GM12892 (cell line): ENCODE measurements at regions not wholly inside any gene's neighbourhood (a gene's known extent, or its start where the extent isn't known, plus 50 kb on each side); places are given as distances from the start of the nearest gene placed in this dataset.
"Not testable (repeated sequence)": the region's sequence is repeated elsewhere in the genome, so short reads cannot be mapped to it uniquely, and the experiment has no call there.

ENCODE experiments used
- DNase-seq: peaks from one replicate; pipeline ENCODE4 v3.0.0; 2011; ENCODE audit not compliant: insufficient read length
- FAIRE-seq: peaks from 2 replicates; lab custom pipeline; 2011; peaks lifted over from hg19 to GRCh38; lab: Jason Lieb, UNC
- POLR2A ChIP-seq: IDR thresholded peaks from 2 replicates; pipeline ENCODE4 v1.6.1; 2011; ENCODE audit warnings: low read depth, low read length, control low read depth
- POLR2AphosphoS5 ChIP-seq: IDR thresholded peaks from 2 replicates; pipeline ENCODE4 v1.6.1; 2011; ENCODE audit warnings: low read depth, low read length, control low read depth
- TAF1 ChIP-seq: IDR thresholded peaks from 2 replicates; pipeline ENCODE4 v1.6.1; 2011; ENCODE audit warnings: low read depth, mild to moderate bottlenecking, control low read depth, low read length, borderline replicate concordance

DNA sequence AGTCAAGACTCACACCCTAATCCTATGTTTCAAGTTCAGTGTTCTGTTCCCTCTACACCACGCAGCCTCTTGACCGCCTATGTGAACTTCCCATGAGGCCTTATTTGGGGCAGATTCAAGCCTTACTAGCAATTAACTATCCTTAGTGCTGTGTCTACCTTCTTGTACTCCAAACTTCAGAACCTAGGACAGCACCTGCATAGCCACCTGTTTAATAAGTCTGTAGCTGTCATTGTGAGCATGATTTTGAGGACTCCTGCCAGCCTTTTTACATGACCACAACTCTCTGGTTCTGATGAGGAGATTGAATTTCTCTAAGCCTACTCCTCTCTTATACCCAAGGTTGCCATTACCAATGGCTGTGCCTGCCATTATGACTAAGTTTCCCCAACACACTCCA is 50.8 kb upstream of the PCSK1 start:
- DNase-seq (no peak), FAIRE-seq (no peak)
- no peak for TF ChIP-seq POLR2AphosphoS5
- TF ChIP-seq TAF1, result no peak
- no peak for TF ChIP-seq POLR2A

GRCh38 chr5:96487859-96488258 is 54.8 kb upstream of the PCSK1 start:
- no peak for TF ChIP-seq POLR2A
- no peak for TF ChIP-seq POLR2AphosphoS5
- no peak for TF ChIP-seq TAF1
- DNase-seq (no peak), FAIRE-seq (no peak)

- TF ChIP-seq POLR2AphosphoS5 (no peak), TAF1 (no peak), POLR2A (no peak)
- DNase-seq (no peak), FAIRE-seq (no peak)
Observed at GRCh38 chr5:96489532-96489931, 56.5 kb upstream of the PCSK1 start.

- FAIRE-seq, result no peak
- no peak for TF ChIP-seq POLR2A
- TF ChIP-seq POLR2AphosphoS5, result no peak
- TF ChIP-seq TAF1, result no peak
Observed at GRCh38 chr5:96492459-96493047, 59.5 kb upstream of the PCSK1 start.

GRCh38 chr5:96493219-96493790 is 60.3 kb upstream of the PCSK1 start:
- TF ChIP-seq POLR2AphosphoS5, result no peak
- TF ChIP-seq POLR2A, result no peak
- no peak for TF ChIP-seq TAF1
- no peak for FAIRE-seq
- DNase-seq, result no peak

More at GRCh38 chr5:96492459-96493047, 59.5 kb upstream of the PCSK1 start:
- DNase-seq, result no peak

DNA sequence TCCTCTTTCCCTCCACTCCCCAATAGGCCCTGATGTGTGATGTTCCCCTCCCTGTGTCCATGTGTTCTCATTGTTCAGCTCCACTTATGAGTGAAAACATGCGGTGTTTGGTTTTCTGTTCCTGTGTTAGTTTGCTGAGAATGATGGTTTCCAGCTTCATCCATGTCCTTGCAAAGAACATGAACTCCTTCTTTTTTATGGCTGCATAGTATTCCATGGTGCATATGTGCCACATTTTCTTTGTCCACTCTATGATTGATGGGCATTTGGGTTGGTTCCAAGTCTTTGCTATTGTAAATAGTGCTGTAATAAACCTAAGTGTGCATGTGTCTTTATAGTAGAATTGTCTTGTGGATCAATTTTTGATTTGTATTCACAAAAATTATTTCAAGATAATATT is 62.4 kb upstream of the PCSK1 start:
- not testable (repeated sequence) for FAIRE-seq, DNase-seq

- not testable (repeated sequence) for DNase-seq, FAIRE-seq
Observed at GRCh38 chr5:96497027-96497426, 64.0 kb upstream of the PCSK1 start.

- FAIRE-seq (no peak), DNase-seq (no peak)
- TF ChIP-seq POLR2AphosphoS5 (no peak), TAF1 (no peak), POLR2A (no peak)
Observed at GRCh38 chr5:96499753-96500345, 66.8 kb upstream of the PCSK1 start.

DNA sequence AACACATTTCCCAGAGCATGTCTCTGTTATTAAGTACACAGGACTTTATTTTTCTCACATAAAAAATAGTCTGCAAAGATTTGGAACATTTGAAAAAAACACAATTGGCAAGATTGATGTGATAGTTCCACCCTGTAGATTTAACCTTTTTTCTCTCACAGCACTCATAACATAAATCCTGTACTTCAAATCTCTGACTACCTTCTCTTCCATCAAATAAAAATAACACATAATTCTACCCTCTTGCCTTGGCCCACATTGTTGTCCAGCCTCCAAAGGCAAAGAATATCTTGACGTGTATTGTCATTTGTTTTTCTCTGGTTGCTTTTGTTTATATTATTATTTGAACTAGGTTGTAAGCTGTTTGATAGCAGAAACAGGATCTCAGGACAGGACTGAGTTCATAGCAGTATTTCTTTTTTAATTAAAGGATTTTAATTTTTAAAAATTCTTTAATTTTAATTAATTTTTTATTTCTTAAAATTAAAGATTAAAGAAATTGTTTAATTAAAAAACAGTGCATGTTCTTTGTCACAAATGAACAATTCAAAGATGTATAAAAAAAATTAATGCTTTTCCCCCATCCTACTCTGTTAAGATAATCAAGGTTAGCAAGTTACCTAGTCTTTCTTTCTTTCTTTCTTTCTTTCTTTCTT is 69.1 kb upstream of the PCSK1 start:
- no peak for TF ChIP-seq POLR2A
- TF ChIP-seq TAF1, result no peak
- TF ChIP-seq POLR2AphosphoS5, result no peak
- FAIRE-seq (no peak), DNase-seq (no peak)

DNA sequence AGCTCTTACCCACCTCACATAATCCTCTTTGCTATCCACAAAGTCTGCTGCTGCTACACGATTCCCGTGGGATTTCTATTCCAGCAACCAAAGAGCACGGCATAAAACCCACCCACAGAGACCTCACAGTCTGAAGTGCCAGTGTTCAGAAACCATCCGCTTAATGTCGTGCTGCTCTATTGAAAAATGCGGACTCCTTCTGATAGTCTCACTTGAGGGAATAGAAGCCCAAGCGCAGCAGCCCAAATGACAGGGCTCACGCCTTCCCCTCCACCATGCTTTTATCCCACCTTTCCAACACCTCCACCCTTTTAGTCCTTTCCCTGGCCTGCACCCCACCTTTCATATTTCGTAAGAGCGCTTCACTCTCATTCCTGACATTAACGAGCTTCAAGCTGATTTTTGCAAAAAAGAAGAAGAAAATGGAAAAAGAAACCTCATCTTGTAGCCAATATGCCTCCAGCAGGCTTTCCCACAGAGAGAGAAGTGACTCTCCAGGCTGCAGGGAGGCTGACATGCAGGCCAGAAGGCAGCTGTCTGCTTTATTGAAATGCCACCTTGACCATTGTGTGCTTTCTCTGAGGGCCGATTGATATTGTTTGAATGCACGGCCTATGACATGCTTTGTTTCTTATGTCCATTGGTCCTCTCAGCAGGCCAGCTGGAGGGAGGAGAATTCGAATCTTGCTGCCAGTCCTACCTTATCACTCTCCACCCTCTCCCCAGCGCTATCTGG is 70.6 kb upstream of the PCSK1 start:
- no peak for DNase-seq
- TF ChIP-seq POLR2A, result no peak
- TF ChIP-seq TAF1, result no peak
- no peak for TF ChIP-seq POLR2AphosphoS5
- no peak for FAIRE-seq

DNA sequence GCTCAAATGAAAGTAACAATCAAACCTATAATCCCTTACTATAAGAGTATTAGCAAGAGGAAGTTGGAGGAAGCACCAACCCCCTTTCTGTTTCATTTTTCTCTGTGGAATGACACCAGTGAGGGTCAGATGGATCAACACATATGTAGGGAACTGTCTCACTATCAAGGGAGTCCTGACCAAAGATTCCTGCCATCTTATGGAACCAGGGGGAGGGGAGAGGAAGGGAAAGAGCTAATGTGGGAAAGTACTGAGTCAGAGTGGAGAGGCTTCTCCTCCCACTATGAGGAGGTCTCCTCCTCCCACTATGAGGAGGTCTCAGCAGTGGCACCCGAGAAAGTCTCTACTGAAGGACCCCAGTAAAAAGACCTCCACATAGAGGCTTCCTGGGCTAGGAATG is 73.3 kb upstream of the PCSK1 start:
- FAIRE-seq (no peak), DNase-seq (no peak)
- TF ChIP-seq POLR2AphosphoS5 (no peak), TAF1 (no peak), POLR2A (no peak)

GRCh38 chr5:96506866-96507527 is 73.9 kb upstream of the PCSK1 start:
- no peak for FAIRE-seq
- TF ChIP-seq TAF1 (no peak), POLR2AphosphoS5 (no peak), POLR2A (no peak)
- DNase-seq, result no peak
